ENCODE measurements at regions not wholly inside any gene's neighbourhood (a gene's known extent, or its start where the extent isn't known, plus 50 kb on each side); places are given as distances from the start of the nearest gene placed in this dataset.

- TF ChIP-seq CTCF (IDR thresholded peaks at IDR 0.05; ENCODE audit: insufficient read depth, low read length, poor library complexity, severe bottlenecking) (no peak), EZH2phosphoT487 (conservative IDR thresholded peaks at IDR 0.05; ENCODE audit: low read length) (no peak)
Measured at GRCh38 chr15:66650433-66650832, 51.6 kb upstream of the SMAD6 start.
